Astrocyte (in vitro differentiated cells and primary cell): ENCODE measurements at regions not wholly inside any gene's neighbourhood (a gene's known extent, or its start where the extent isn't known, plus 50 kb on each side); places are given as distances from the start of the nearest gene placed in this dataset.

Source experiments
- DNase-seq: peaks from one replicate; pipeline ENCODE4 v3.0.0-alpha.2; 2010; ENCODE audit warnings: low read depth
- FAIRE-seq: peaks from 2 replicates; lab custom pipeline; 2011; peaks lifted over from hg19 to GRCh38; lab: Jason Lieb, UNC
- H2AFZ ChIP-seq: 2 replicates; pipeline ENCODE4 v1.6.0; 2012; ENCODE audit warnings: low read depth, low read length, inconsistent platforms
- H3K27ac ChIP-seq: 2 replicates; pipeline ENCODE4 v1.5.1; 2011; ENCODE audit warnings: low read depth, low read length, inconsistent platforms
- H3K27me3 ChIP-seq: 2 replicates; pipeline ENCODE4 v1.6.0; 2011; ENCODE audit warnings: low read length, inconsistent platforms; ENCODE audit not compliant: insufficient read depth
- H3K36me3 ChIP-seq: 2 replicates; pipeline ENCODE4 v1.5.1; 2011; ENCODE audit warnings: low read length, inconsistent platforms; ENCODE audit not compliant: insufficient read depth
- H3K4me1 ChIP-seq: 2 replicates; pipeline ENCODE4 v1.5.1; 2011; ENCODE audit warnings: low read length, inconsistent platforms; ENCODE audit not compliant: insufficient read depth
- H3K4me2 ChIP-seq: 2 replicates; pipeline ENCODE4 v1.6.0; 2012; ENCODE audit warnings: low read length, inconsistent platforms
- H3K4me3 ChIP-seq: 2 replicates; pipeline ENCODE4 v1.5.1; 2011; ENCODE audit warnings: low read depth, mild to moderate bottlenecking, low read length, inconsistent platforms; ENCODE audit not compliant: insufficient read depth
- H3K79me2 ChIP-seq: 2 replicates; pipeline ENCODE4 v1.6.0; 2012; ENCODE audit warnings: mild to moderate bottlenecking, low read length, inconsistent platforms; ENCODE audit not compliant: insufficient read depth
- H3K9ac ChIP-seq: 2 replicates; pipeline ENCODE4 v1.6.0; 2012; ENCODE audit warnings: mild to moderate bottlenecking, low read length, inconsistent platforms
- H3K9me3 ChIP-seq: 2 replicates; pipeline ENCODE4 v1.5.1; 2012; ENCODE audit warnings: low read depth, mild to moderate bottlenecking, low read length, inconsistent platforms; ENCODE audit not compliant: insufficient read depth
- H4K20me1 ChIP-seq: 2 replicates; pipeline ENCODE4 v1.6.0; 2012; ENCODE audit warnings: low read length, inconsistent platforms; ENCODE audit not compliant: insufficient read depth
- H3K27ac Mint-ChIP-seq: one replicate; pipeline ENCODE4 v1.8.0; 2021; ENCODE audit warnings: mild to moderate bottlenecking, mixed read lengths; ENCODE audit not compliant: unreplicated experiment
- H3K27me3 Mint-ChIP-seq: one replicate; pipeline ENCODE4 v1.8.0; 2021; ENCODE audit warnings: low read depth, mixed read lengths; ENCODE audit not compliant: unreplicated experiment
- H3K36me3 Mint-ChIP-seq: one replicate; pipeline ENCODE4 v1.8.0; 2021; ENCODE audit warnings: low read depth, mixed read lengths; ENCODE audit not compliant: unreplicated experiment
- H3K4me1 Mint-ChIP-seq: one replicate; pipeline ENCODE4 v1.8.0; 2021; ENCODE audit warnings: low read depth, mixed read lengths; ENCODE audit not compliant: unreplicated experiment
- H3K4me3 Mint-ChIP-seq: one replicate; pipeline ENCODE4 v1.8.0; 2021; ENCODE audit warnings: mild to moderate bottlenecking, moderate library complexity, mixed read lengths; ENCODE audit not compliant: unreplicated experiment
- H3K9me3 Mint-ChIP-seq: one replicate; pipeline ENCODE4 v1.8.0; 2021; ENCODE audit warnings: mild to moderate bottlenecking, mixed read lengths; ENCODE audit not compliant: unreplicated experiment
- EZH2 ChIP-seq: IDR thresholded peaks from 2 replicates; pipeline ENCODE4 v1.6.1; 2012; ENCODE audit warnings: mild to moderate bottlenecking, low read length, inconsistent platforms; ENCODE audit not compliant: insufficient read depth
- TF ChIP-seq, protein P1 (sequence below): IDR thresholded peaks from 2 replicates; pipeline ENCODE4 v1.5.1; 2011; ENCODE audit warnings: low read depth, mild to moderate bottlenecking, inconsistent platforms, low read length, moderate library complexity; ENCODE audit not compliant: insufficient read depth

DNA sequence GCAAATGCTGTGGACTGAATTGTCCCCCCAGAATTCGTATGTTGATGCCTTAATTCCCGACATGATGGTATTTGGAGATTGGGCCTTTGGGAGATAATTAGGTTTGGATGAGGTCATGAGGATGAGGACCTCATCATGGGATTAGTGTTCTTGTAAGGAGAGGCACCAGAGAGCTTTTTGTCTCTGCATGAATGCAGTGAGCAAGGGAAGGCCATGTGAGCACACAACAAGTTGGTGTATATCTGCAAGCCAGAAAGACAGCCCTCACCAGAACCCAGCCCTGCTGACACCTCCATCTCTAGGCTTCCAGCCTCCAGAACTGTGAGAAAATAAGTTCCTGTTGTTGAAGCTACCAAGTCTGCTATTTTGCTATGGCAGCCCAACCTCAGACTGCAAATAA, 51.9 kb upstream of the SMCO2 start:
- Mint-ChIP-seq H3K36me3 (peaks cover 7% of the 10 kb centered on the region), H3K4me3 (no peak overlapping the region)
- H4K20me1 ChIP-seq = no peaks in the 10 kb centered on the region

DNA sequence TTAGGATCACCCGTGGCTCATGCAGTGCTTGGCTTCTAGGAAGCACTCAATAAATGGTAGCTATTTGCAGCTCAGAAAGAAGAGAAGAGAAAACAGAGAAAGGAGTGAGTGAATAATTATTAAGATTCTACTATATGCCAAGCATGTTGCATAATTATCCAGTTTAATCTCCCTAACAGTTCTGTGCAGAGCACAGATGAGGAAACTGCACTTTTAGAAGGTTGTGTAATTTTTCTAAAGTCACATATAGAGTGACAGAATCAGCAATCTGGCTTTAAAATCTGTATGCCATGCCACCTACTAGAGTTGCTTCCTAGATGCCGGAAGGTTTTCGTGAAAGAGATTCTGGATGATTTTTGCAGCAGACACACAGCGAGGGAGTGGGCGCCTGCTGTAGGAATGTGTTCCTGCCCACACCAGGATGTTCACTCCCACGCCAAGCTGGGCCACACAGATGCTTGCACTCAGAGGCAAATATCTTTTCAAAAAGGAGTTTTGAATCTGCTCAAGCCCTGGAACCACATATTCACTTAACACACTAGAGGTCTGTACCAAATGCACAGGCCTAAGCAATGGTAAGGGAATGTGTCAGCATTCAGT, 50.2 kb upstream of the SMCO2 start:
- no peak overlapping the region for H3K27ac ChIP-seq
- H3K4me1 ChIP-seq = no peaks in the 10 kb centered on the region
- no peak overlapping the region for H3K9ac ChIP-seq
- H3K36me3 ChIP-seq = no peaks in the 10 kb centered on the region
- H3K9me3 ChIP-seq = no peaks in the 10 kb centered on the region
- H3K36me3 Mint-ChIP-seq = peaks cover 7% of the 10 kb centered on the region
- H3K4me1 Mint-ChIP-seq = peaks cover 5% of the 10 kb centered on the region
- no peak overlapping the region for H3K4me3 ChIP-seq
- TF ChIP-seq, protein P1, sequence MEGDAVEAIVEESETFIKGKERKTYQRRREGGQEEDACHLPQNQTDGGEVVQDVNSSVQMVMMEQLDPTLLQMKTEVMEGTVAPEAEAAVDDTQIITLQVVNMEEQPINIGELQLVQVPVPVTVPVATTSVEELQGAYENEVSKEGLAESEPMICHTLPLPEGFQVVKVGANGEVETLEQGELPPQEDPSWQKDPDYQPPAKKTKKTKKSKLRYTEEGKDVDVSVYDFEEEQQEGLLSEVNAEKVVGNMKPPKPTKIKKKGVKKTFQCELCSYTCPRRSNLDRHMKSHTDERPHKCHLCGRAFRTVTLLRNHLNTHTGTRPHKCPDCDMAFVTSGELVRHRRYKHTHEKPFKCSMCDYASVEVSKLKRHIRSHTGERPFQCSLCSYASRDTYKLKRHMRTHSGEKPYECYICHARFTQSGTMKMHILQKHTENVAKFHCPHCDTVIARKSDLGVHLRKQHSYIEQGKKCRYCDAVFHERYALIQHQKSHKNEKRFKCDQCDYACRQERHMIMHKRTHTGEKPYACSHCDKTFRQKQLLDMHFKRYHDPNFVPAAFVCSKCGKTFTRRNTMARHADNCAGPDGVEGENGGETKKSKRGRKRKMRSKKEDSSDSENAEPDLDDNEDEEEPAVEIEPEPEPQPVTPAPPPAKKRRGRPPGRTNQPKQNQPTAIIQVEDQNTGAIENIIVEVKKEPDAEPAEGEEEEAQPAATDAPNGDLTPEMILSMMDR = no peak
- TF ChIP-seq EZH2 = no peak
- no peaks in the 10 kb centered on the region for H3K9me3 Mint-ChIP-seq
- no peaks in the 10 kb centered on the region for H3K79me2 ChIP-seq
- no peak overlapping the region for H3K27ac Mint-ChIP-seq
- H3K4me2 ChIP-seq = no peak overlapping the region
- DNase-seq (no peak), FAIRE-seq (no peak)
- H3K27me3 Mint-ChIP-seq = no peaks in the 10 kb centered on the region
- no peaks in the 10 kb centered on the region for H3K27me3 ChIP-seq
- H3K4me3 Mint-ChIP-seq = no peak overlapping the region
- no peak overlapping the region for H2AFZ ChIP-seq
- no peaks in the 10 kb centered on the region for H4K20me1 ChIP-seq

More for the DNA sequence above, 51.9 kb upstream of the SMCO2 start:
- Mint-ChIP-seq H3K27me3 (no peaks in the 10 kb centered on the region), H3K9me3 (no peaks in the 10 kb centered on the region), H3K4me1 (peaks cover 5% of the 10 kb centered on the region), H3K27ac (no peak overlapping the region)
- no peak overlapping the region for H3K4me3 ChIP-seq
- H3K4me1 ChIP-seq = no peaks in the 10 kb centered on the region
- H2AFZ ChIP-seq = no peak overlapping the region
- H3K4me2 ChIP-seq = no peak overlapping the region
- DNase-seq = no peak
- no peak for FAIRE-seq
- TF ChIP-seq, protein P1 = no peak
- TF ChIP-seq EZH2 = no peak
- H3K36me3 ChIP-seq = no peaks in the 10 kb centered on the region
- no peaks in the 10 kb centered on the region for H3K79me2 ChIP-seq
- no peak overlapping the region for H3K9ac ChIP-seq
- H3K27ac ChIP-seq = no peak overlapping the region
- no peaks in the 10 kb centered on the region for H3K27me3 ChIP-seq
- no peaks in the 10 kb centered on the region for H3K9me3 ChIP-seq
